Activated T-helper 1 cell treated with Interleukin-2 at 50 U/mL for 16 hours (primary cell): ENCODE measurements at regions not wholly inside any gene's neighbourhood (a gene's known extent, or its start where the extent isn't known, plus 50 kb on each side); places are given as distances from the start of the nearest gene placed in this dataset.

Experiments
- DNase-seq: peaks from one replicate; pipeline ENCODE4 v3.0.0-alpha.2; 2020; ENCODE audit warnings: low read depth

DNA sequence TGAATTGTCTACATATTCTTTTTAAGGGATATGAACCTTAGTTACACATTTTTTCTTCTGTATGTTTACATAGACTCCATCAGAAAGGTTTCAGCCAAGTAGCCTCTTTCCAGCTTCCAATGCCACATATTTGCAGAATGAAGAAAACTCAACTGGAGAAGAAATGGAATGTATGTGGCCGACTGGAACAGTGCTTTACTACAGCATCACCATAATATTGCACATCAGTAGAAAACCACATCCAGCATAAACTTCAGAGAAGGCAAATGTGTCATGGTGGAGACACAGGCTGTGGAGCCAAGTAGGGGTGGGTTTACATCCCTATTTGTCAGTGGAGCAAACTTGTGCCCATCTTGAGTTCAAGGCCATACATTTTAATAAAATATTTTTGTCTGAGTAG, 204.8 kb upstream of the LDB2 start:
- no peak for DNase-seq

DNA sequence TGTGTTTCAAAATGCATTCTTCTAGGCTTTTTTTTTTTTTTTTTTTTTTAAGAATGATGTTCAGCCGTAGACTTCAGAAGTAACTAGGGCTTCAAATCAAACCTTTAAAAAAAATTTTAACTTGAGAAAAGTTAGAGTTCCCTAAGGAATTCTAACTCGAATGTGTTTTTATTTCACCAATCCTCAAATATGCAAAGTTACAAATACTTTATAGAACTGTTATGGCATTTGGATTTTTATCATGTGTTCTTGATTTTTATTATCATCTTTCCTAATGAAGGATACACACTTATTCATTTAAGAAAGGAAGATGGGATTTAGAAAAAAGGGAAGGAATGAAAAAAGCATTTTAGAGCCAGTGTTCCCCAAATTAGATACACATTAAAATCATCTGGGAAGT, 200.6 kb upstream of the LDB2 start:
- no peak for DNase-seq

DNA sequence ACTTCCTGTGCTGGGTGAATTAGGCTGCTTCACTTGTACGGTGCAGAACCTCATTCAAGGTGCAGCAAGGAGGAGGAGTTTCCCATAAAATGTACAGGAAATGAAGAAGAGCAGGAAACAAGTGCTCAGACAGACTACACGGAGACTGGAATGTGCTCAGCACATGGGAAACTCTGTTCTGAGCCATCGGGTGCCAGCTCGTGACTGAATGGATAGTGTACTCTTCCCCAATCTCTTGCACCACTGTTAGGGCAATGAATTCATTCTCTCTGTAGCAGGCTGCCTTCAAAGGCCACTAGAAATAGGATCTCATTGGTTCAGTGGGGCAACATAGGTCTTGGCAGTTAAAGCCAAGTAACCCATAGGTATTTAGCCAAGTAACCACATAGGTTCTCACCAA, 200.0 kb upstream of the LDB2 start:
- DNase-seq = no peak

DNA sequence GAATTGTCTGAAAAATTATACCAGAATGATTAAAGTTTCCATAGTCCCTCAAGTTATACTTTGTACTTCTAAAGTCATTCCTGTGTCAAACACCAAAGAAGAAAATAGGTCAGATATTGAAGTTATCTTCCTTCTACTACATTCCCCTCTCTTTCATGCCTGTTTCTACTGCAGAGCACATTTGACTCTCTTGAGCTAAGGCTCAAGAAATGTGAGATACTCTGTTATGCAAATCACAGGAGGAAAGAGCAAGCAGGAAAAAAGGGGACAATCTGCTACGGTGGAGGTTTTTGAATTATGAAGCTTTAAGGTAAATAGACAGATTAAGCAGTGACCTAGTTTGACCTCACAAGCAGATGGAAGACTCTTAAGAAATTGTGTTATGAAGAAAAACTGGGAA, 198.9 kb upstream of the LDB2 start:
- no peak for DNase-seq

DNA sequence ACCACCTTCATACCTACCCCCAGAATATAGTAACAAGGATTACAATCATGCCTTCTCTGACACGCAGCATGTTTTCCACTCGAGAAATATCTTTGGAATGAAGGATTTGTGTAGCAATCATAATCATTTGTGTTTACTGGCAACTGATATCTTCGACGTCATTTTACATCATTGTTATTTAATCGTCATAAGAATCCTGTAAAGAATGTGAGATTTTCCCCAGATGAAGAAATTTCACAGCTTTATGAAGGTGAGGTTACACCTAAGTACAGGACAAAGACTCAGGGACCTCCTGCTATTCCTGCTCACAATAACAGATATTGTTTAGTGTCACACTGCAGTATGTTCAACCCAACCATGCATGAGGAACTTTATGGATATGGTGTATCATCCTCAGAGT, 198.2 kb upstream of the LDB2 start:
- no peak for DNase-seq

DNA sequence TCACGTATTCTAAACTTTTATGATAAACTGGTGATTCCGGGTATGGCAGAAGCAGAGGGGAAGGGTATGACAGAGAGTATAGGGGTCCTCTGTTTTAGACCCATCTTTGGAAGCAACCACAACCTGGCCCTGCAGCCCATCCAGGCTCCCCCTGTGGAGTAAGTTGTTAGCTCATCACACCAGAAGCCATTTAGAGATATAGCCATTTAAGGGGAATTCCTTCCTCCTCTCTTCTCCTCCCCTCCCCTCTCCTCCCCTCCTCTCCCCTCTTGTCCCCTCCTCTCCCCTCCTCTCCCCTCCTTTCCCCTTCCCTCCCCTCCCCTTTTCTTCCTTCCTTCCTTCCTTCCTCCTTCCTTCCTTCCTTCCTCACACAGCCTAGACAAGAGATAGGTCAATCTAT, 197.3 kb upstream of the LDB2 start:
- DNase-seq = no peak

DNA sequence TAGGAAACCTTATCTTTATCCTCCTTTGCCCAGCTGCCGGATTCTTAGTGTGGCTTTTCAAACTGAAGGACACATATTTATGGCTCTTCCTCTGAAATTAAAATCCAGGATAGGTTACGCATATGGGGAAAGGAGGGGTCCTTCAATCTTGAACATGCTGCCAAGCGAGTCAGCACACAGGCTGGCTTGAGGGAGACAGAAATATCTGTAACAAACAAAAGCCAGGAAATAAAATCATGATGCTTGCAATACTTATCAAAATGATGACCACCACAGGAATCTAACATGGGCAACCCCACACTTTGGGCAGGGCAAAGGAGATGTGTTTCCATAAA, 196.4 kb upstream of the LDB2 start:
- DNase-seq = no peak

DNA sequence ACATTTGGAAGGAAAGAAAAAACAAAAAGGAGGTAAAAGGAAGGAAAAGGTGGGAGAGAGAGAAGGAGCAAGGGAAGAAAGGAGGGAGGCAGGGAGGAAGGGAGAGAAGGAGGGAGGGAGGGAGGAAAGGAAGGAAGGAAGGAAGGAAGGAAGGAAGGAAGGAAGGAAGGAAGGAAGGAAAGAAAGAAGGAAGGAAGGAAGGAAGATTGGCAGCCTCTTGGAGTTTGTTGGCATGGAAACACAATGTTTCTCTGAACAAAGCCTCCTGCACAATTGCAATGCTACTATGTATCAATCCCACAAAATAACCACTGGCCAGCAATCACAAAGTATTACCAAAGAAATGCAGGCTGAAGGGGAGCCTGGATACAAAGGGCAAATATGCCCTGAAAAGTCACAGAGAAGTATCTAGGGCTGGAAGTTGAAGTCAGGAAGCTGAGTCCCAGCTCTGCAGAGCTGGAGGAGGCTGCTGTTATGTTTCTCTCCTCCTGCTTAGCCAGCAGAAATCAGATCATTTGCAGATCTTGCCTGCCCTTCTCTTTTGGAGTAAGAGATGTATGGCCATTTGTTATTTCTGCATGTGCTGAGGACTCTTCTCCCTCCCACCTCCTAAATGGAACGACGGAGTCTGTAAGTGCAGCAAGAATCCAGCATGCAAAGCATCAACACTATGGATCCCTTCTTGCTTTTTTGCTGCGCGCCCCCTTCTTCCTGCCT, 195.9 kb upstream of the LDB2 start:
- no peak for DNase-seq

DNA sequence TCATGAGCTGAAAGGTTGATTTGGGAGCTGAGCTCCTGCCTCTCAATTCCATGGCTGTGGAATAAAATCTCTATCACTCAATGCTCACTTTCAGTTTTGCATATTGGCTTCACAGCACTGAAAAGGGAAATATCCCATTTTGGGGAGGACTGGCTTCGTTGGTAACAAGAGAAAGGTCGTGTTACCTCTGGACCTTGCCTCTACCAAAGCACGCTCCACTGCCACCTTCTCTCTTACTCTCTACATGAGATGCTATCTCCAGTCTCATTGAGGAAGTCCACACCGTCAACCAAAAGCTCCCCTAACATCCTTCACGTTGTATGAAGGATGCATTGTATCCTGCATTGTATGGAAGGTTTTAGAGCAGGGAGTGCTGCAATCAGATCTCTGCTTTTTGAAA, 195.0 kb upstream of the LDB2 start:
- no peak for DNase-seq

DNA sequence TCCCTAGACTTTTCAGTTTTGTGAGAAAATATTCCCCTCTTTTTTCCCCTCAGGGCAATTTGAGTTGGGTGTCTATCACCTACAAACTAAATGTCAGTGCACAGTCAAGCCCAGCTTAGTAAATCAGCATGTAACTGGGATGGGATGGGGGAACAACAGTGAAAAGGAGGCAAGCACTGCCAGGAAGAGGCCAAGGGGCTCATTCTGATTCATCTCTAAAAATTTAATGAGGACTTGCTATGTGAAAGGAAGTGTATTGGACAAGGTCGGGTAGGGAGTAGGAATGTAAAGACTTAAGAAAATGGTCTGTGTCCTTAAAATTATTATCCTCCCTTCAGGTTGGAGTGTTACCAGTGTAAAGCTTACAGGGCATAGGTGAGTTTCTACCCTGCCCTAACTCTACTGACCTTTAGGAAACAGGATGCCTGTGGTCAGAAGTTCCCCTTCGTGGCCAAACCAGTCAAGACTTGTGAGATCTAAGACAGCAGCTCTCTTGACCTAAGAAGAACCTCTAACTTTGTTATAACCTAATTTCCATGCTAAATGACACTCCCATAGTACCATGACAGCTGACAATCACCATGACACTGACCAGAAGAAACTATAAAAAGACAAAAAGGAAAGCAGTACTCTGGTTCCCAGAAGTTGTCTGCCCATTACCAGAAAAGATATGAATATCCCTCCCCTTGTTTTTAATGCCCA, 194.4 kb upstream of the LDB2 start:
- no peak for DNase-seq

DNA sequence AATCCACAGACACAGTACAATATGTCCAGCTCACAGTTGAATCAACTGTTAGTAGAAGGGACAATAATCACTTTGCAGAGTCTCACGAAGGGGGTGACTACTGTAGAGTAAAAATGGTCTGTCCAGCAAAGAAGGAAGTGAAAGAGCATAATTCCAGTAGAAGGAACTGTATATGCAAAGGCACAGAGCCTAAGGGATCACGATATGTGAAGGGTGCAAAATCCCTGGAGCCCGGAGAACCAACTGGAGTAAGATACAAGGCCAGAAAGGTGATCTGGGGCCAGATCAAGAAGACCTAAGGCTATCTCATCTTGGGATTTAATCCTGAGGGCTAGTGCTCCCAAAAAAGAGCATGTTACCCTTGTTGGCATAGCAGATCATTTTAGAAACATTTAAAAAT, 192.7 kb upstream of the LDB2 start:
- DNase-seq = no peak

DNA sequence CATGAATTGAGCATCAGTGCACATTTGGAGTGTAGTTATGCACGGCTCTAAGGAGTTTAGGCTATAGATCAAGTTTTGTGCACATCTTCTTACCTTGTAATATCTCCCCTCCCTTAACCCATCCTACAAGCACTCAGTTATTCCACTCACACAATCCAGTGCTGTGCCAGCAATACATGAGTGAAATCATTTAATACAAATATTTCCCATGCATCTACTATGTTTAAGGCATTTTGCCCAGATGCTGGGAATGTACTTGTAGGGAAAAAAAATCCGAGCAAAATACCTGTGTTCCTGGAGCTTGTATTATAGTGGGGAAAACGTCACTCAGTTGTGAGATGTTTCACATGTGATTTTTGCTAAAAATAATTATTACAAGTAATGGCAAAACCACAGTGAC, 191.6 kb upstream of the LDB2 start:
- no peak for DNase-seq

DNA sequence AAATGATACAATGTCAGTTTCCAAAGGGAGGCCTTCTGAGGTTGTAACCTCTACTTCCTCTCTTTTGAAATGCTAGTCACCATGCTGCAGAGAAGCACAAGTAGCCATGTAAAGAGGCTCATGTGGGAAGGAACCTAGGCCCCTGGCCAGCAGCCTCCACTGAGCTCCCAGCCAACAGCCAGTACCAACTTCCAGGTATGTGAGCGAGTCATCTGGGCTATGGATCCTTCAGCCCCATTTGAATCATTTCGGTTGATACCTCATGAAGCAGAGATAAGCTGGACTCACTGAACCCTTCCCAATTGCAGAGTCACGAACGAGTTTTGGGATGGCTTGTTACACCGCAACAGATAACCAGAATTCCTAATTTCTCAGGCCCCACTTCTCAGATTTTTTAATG, 187.0 kb upstream of the LDB2 start:
- no peak for DNase-seq

DNA sequence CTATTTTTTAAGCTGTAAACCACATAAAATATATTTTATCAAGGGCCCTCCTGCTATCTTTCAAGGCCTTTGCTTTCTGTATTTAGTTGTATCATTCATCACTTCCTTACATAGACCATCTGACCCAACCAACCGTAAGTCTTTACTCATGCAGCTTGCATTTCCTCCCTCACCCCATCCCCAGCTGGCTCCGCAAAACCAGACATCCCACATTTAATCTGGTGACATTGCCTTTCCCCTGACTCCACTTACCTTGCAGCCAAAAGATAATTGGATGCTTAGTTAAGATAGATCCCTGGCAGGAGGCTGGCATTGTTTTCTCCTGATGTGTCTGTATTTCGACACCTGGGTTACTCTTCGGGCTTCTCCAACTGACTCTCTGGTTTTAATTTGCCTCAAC, 183.7 kb upstream of the LDB2 start:
- DNase-seq = no peak

DNA sequence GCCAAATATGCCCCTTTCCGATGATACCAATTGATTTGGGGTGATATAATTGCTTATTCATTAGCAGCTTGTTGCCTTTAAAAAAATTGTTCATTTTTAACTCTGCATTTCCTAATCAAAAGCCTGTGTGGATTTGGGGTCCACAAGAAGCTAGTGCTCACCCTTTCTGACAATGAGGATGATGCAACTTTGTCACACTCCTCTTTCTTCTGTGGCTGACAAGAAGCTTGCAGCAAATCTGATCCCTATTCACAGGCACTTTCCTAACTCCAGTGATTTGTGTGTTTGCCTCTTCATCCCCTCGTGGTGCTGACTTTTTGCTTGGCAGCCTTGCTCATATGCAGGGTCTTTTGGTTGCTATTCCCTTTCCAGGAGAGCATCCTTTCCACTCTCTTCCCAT, 182.7 kb upstream of the LDB2 start:
- no peak for DNase-seq

DNA sequence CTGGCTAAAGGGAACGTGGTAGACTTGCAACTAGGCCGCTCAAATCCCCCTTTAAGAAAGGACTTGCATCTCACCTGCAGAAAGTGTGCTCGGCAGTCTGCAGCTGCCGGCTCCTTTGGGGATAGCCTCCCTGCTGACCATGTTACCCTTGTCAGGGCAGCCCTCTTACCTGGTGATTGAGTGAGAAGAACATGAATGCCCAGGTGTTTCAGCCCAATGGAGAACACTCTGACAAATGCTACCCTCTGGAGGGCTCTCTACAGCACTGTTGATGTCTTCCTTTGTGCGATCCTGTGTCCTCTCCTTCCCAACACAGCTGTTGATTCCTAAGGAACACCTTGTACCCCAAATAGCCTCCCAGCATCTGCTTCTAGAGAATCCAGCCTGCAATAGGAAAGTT, 178.7 kb upstream of the LDB2 start:
- no peak for DNase-seq

DNA sequence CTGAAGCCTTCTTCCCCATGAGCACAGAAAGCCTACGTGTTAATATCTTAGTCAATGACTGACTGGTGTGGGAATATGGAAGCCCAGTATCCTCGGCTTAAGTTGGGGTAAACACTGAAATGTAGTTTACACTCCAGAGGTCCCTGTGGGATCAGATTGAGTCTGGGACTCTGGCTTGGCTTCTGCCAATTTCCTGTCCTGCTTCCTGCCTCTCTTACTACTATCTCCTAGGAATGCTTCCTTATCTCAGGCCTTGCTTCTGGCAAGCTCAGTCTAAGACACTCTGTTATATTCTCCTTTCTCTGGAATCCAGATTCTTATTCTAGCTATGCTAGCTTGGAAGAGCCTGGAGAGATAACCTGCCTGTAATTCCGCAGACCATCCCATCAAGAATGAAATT, 174.0 kb upstream of the LDB2 start:
- DNase-seq = no peak

DNA sequence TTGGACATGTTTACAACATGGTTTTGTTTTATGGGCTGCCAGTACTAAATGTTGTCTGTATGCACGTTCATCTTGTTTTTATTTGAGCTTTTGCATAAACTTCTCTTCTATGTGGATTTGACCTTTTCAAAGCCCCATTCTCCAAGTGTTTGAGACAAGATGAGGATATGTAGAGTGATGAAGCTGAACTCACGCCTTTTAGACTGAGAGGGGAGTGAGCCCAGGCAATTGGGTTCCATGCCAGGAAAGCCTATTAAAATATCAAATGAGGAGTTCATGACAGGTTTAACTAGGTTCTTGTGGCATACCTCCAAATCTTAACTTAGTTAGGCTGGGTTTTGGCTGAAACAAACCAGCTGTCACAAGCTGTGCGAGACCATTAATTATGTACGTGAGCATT, 170.4 kb upstream of the LDB2 start:
- DNase-seq = no peak

DNA sequence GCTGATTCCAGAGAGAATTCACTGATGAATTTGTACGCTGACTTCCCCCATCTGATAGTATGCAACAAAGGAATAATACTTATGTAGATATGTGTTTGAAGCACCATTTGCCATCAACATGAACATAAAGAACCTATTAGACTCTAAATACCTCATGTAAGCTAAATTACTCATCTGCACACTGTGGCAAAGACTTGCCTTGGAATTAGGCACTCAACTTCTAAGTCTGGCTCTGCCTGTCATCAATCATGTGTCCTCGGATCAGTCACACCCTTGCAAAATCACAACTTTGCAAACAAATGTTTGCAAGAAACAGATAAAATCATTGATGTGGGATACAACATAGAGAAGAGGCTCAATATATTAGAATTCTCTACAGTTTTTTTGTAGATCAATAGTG, 169.9 kb upstream of the LDB2 start:
- DNase-seq = no peak

DNA sequence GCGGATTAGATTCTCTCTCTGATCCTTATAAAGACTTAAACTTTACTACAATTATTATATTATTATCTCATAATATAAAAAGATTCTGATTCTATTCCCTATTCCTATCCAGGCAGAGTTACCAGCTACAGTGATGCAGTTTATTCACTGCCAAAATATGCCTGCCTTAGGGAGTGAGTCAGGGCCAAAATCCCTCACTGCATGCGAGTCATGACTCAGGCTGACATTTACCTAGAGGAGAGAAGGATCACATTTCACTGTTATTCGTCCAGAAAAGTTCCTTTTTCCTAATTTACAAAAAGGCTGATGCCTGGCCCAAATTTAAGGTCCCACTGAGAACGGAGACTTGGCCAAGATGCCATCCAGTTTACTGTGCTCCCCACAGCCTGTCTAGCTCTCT, 168.5 kb upstream of the LDB2 start:
- no peak for DNase-seq

DNA sequence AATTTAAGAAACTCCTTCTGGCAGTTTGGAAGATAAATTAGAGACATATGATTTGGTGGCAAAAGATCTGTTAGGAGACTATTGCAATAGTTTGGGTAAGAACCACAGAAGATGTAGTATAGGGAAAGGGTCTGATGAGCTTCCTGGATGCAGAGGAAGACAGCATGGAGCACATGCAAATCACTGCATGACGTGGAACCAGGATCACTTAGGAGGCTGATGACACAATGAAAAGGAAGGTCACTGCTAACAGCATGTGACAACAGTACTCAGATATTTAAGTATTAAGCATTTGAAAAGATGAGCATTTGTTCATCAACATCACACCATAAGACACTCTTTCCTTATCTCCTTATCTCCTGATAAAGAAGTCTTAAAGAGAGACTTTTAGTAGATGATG, 167.8 kb upstream of the LDB2 start:
- DNase-seq = no peak

DNA sequence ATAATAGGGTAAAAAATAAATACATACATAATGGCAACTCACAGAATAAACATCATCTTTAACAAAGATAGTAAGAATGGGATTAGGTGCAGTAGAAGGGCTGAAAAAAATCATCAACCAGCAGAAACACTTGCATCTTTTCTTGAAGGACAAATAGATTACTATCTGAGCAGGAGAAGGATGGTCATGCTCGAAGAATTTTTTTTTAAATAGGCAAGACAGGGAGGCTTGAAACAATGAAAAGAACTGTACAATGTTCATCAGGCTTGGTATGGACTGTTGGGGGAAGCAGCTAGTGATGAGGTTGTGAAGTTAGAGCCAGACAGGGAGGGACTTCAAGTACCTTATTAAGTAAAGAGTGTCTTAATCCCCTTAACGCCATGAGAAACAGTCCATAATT, 167.4 kb upstream of the LDB2 start:
- DNase-seq = no peak

DNA sequence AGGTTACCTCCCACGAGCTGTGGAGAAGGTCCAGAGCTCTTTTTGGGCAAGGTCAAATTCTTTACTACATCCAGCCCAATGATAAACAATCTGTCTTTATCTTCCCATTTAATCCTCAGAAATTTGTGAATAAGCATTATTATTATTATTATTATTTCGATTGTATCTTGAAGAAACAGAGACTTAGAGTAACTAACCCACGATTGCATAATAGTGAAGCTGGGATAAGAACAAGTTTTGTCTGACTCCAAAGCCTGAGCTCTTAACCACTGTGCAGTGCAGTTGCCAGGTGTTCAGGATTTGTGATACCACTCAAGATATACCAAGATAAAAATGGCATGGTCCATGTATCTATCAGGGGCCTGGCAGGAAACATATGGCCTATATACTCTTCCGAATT, 166.5 kb upstream of the LDB2 start:
- no peak for DNase-seq

DNA sequence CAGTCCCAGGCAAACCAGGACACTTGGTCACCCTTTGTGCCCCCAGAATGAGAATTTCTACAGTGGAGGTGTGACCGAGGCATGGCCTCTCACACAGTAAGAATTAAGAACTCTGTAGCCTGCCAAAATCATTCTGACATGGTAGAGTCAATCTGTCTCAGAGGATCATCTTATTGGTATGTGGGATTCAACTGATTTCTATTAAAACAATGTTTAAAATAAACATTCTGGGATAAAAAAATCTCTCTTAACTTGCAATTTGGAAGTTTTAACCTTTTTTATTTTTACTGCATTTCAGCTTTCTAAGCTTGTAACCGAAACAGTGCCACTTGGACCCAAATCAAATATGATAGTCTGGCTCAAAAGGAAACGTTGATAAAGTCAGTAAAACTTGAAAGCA, 165.4 kb upstream of the LDB2 start:
- no peak for DNase-seq
